GM12864 (cell line): ENCODE measurements at regions not wholly inside any gene's neighbourhood (a gene's known extent, or its start where the extent isn't known, plus 50 kb on each side); places are given as distances from the start of the nearest gene placed in this dataset.

Source experiments
- DNase-seq: peaks from one replicate; pipeline ENCODE4 v3.0.0-alpha.2; 2011; ENCODE audit warnings: low read depth
- H3K4me3 ChIP-seq: 2 replicates; pipeline ENCODE4 v1.5.1; 2011; ENCODE audit warnings: mild to moderate bottlenecking, low read depth, low read length, control low read depth
- CTCF ChIP-seq: IDR thresholded peaks from 2 replicates; pipeline ENCODE4 v1.5.1; 2011; ENCODE audit warnings: low read depth, mild to moderate bottlenecking, moderate library complexity, low read length, control low read depth, inconsistent platforms; ENCODE audit errors: missing control alignments

- no peak overlapping the region for H3K4me3 ChIP-seq
- DNase-seq = no peak
- no peak for TF ChIP-seq CTCF
Observed at GRCh38 chrX:8253096-8253495, 82.0 kb upstream of the VCX2 start.

GRCh38 chrX:8254401-8254800 lies 83.3 kb upstream of the VCX2 start:
- TF ChIP-seq CTCF = no peak
- DNase-seq = no peak
- no peak overlapping the region for H3K4me3 ChIP-seq

- TF ChIP-seq CTCF = no peak
- H3K4me3 ChIP-seq = no peak overlapping the region
- DNase-seq = no peak
Observed at GRCh38 chrX:8272821-8273220, 101.8 kb upstream of the VCX2 start.

GRCh38 chrX:8273451-8273895 lies 102.4 kb upstream of the VCX2 start:
- DNase-seq = no peak
- H3K4me3 ChIP-seq = no peak overlapping the region
- no peak for TF ChIP-seq CTCF

- no peak for TF ChIP-seq CTCF
- no peak overlapping the region for H3K4me3 ChIP-seq
- DNase-seq = no peak
Observed at GRCh38 chrX:8274170-8274569, 103.1 kb upstream of the VCX2 start.

GRCh38 chrX:8278557-8278956 lies 107.5 kb upstream of the VCX2 start:
- no peak for TF ChIP-seq CTCF
- no peak for DNase-seq
- H3K4me3 ChIP-seq = no peak overlapping the region

- H3K4me3 ChIP-seq = no peak overlapping the region
- no peak for TF ChIP-seq CTCF
- no peak for DNase-seq
Observed at GRCh38 chrX:8279323-8279722, 108.3 kb upstream of the VCX2 start.
